ENCODE measurements at regions not wholly inside any gene's neighbourhood (a gene's known extent, or its start where the extent isn't known, plus 50 kb on each side); places are given as distances from the start of the nearest gene placed in this dataset.

DNA sequence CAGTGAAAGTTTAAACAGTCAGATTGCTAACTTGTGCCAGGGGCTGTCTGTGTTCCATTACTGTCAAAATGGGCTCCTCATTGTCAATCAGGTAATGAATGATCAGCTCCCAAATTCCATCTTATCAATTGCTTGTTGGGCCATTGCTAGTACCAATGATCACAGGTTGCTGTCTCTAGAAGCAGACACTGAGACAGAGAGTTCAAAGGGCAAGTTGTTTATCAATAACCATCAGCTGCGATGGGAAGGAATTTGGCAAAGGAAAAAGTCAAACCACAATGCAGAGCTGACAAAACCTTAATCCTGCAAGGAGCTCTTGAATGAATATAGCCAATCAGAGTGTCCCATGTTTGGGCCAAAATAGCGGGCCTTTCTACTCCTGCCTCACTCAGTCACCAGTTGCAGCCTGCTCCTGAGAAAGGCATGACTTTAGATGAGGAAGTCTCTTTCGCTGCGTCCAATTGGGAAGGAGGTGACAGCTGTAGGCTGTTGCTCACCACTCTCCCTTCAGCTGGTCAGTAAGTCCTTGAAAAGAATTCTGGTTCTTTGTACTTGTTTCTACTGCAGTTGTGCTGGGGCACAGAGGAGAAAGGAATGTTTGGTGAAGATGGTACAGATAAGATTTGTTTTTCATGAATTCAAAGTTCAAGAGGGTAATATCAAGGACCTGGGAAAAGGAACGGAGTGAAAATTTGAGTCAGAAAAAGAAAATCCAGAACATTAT is 179.2 kb upstream of the PDE3A start:
- DNase-seq (ENCODE audit: low read depth in 2 of 2), result no peak

DNA sequence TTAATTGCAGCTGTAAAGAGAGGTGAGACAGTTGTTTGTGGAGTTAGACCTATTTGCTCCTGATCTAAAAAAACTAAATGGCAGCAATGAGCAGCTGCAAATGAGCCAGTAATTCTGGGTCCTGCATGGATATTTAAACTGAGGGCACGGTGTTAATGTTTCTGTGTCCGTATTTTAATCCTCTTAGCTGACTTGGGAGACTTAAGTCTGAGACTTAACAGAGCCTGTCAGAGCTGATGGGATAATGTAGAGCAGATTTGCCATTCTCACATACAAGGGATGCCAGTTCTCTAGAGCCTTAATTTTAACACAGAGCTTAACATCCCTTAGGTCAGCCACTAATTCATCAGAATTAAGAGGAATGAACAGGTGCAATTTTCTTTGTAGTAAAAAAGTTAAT is 178.6 kb upstream of the PDE3A start:
- DNase-seq (ENCODE audit: low read depth in 2 of 2), result no peak

DNA sequence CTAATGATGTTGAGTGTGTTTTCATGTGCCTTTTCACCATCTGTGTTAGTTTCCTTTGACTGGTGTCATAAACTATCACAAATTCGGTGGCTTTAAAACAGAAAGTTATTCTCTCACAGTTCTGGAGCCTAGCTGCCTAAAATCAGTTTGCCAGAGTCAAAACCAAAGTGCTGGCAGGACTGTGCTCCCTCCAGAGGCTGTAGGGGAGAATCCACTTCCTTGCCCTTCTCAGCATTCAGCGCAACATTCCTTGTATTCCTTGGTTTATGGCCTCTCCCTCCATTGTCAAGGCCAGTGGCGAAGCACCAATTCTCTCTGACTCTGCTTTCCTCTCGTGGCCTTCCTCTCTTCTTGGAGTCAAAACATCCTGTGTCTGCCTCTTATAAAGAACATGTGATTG is 174.2 kb upstream of the PDE3A start:
- DNase-seq (ENCODE audit: low read depth in 2 of 2), result no peak

DNA sequence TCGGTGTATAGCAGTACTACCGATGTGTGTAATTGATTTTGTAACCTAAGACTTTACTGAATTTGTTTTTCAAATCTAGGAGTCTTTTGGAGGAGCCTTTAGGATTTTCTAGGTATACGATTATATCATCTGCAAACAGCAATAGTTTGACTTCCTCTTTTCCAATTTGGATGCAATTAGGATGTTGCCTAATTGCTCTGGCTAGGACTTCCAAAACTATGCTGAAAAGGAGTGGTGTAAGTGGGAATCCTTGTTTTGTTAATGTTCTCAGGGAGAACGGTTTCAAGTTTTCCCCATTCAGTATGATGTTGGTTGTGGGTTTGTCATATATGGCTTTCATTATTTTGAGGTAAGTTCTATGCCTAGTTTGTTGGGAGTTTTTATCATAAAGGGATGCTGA is 171.6 kb upstream of the PDE3A start:
- DNase-seq (ENCODE audit: low read depth in 2 of 2), result no peak

DNA sequence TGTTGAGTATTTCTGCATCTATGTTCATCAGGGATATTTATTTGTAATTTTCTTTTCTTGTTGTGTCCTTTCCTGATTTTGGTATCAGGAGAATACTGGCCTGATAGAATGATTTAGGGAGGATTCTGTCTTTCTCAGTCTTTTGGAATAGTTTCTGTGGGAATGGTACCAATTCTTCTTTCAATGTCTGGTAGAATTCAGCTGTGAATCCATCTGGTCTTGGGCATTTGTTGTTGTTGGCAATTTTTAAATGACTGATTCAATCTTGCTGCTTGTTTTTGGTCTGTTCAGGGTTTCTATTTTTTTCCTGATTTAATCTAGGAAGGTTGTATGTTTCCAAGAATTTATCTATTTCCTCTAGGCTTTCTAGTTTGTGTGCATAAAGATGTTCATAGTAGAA is 170.9 kb upstream of the PDE3A start:
- DNase-seq (ENCODE audit: low read depth in 2 of 2), result no peak

DNA sequence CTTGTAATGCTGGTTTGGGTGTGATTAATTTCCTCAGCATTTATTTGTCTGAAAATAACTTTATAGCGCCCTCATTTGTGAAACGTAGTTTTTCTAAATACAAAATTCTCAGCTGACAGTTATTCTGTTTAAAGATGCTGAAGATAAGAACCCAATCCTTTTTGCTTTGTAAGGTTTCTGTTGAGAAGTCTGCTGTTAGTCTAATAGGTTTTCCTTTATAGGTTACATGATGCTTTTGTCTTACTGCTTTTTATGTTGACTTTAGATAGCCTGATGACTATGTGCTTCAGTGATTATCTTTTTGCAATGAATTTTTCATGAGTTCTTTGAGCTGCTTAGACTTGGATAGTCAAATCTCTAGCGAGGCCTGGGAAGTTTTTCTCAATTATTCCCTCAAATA is 168.6 kb upstream of the PDE3A start:
- DNase-seq (ENCODE audit: low read depth in 2 of 2), result no peak

DNA sequence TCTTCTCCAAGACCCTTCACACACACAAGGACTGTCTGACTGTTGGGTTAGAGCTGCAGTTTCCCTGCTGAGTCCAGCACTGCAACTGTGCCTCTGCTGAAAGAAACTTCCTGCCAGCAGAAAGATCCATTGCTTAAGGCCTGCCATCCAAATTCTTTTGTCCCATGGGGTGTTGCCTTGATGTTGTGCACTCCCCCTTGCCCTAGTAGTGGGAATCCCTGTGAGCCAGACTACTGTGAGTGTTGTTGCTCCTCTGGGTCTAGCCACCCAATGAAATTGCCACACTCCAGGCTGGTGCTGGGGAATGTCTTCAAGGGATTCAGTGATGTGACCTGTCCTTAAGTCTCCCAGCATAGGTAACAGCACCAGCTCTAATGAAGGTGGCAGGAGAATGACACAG is 166.6 kb upstream of the PDE3A start:
- DNase-seq (ENCODE audit: low read depth in 2 of 2), result no peak

DNA sequence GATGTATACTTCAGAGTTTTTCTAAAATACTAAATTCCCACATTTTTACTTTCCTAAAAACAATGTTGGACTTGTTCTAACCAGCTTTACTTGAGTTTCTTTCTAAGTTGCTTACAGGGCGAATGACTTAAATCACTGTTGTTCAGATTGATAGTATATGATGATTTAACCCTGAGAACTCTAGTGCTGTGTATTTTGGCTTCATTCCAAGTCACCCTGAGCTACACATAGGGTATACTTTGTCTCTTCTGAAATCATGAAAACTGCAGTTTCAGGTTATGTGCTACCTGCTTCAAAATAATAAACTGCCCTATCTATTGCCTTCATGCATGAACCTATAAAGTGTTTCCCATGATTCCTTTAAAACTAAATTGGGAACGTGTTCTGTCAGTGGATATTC is 162.5 kb upstream of the PDE3A start:
- DNase-seq (ENCODE audit: low read depth in 2 of 2), result no peak

DNA sequence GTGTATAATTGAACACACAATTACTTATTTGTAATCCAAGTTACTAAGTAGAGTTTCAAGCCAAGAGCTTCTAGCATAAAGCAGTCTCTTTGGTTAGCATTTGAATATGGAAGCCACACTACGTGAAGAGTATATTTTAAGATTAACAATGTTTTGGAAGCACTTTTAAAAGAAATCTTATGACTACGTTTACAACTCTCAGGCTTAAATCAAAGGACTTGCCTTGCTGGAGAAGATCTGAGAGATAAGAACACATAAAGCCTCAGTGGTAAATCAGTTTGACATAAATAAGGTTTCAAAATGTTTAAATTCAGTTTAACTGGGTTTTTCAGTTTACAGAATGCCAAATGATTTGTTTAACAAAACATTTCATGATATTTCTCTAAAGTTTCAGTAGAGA is 161.9 kb upstream of the PDE3A start:
- DNase-seq (ENCODE audit: low read depth in 2 of 2), result no peak

DNA sequence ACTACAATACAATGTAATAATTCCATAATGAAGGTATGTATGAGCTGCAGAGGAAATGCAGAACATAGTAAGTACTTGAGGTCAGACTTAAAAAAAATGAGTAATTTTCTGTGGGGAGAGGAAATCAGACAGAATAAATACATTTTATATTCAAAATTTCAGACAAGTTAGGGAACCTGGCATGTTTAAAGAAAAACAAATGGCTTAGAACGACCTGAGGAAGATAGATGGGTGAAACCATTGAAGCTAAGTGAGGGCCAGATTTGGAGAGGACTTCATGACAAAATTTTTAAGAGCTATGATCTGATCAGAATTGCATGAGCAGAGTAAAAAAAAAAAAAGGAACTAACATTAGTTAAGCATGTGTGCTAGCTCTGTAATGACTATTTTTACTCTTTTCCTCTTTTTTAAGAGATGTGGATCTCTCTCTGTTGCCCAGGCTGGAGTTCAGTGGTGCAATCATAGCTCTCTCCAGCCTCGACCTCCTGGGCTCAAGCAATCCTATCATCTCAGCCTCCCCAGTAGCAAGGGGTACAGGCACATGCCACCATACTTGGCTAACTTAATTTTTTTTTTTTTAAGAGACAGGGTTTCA is 157.6 kb upstream of the PDE3A start:
- DNase-seq (ENCODE audit: low read depth in 2 of 2), result no peak

DNA sequence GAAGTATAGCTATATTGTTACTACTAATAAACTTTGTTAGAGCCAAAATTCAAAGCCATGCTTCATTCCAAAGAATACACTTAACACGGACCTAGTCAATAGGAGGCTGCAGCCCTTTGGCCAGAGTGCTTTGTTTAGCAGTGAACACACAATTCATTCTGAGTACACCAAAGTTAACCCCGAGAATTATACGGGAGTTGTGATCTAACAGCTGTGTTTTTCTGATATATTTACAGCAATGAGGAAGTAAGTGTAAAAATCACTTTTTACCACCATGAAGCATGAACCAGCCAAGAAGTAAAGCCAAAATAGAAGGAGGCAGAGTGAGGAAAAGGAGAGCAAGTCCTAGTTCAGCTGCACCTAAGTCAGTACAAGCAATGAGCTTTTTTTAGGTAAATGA is 156.8 kb upstream of the PDE3A start:
- no peak for DNase-seq (ENCODE audit: low read depth in 2 of 2)

DNA sequence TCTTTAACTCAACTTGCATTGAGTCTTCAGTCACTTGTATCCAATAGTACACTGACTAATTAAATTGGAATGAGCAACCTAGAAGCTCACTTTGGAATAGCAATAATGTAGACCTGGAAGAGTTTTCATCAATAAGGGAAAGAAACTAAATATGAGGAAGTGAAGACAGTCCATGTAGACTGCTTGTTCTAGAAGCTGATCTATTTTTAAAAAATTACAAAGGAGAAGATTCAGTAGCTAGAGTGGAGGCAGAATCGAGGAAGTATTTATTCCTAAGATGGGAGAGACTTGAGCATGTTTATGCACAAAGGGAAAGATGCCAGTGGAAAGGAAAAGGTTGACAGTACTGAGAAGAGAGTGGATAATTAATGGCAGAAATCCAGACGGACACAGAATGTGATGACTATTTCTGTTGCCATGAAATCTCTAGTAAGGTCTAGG is 156.3 kb upstream of the PDE3A start:
- no peak for DNase-seq (ENCODE audit: low read depth in 2 of 2)

DNA sequence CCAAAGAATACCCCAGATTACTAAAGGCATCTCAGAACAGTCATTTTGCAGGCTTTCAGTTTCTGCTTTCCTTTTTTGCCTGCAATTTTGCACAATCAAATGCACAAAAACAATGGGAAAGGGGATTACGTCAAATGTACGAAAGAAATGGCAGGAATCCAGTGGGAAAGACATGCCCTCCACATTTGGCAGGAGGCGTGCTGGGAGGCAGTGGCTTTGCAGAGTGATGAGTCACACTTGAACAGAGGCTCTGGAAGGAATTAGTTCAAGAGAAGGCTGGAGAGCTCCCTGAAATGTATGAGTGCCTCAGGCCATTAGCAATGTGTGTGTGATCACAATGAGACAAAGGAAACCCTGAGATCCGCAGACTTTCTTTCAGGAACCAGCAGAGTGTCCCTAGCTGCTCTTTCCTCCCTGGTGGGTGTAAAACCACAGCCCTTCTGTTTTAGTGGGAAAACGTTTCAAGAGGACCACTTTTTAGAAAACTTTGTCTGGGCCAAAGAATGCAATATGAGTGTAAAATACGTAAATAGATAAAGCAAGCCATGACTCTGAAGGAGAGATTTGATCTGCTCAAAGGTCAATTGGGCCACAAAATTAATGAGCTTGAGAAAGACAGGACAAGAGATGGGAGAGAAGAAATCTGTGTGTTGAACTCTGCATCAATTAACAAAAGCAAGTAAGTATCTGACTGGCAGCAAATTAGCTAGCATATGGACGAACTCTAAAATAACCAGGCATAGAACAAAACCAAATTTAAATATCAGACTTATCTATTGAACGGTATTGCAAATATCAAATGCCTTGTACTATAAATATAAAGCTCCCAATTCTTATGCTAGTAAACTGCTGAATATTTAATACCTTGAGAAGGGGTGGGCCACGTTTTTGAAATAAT is 155.4 kb upstream of the PDE3A start:
- DNase-seq (ENCODE audit: low read depth in 2 of 2), result no peak

DNA sequence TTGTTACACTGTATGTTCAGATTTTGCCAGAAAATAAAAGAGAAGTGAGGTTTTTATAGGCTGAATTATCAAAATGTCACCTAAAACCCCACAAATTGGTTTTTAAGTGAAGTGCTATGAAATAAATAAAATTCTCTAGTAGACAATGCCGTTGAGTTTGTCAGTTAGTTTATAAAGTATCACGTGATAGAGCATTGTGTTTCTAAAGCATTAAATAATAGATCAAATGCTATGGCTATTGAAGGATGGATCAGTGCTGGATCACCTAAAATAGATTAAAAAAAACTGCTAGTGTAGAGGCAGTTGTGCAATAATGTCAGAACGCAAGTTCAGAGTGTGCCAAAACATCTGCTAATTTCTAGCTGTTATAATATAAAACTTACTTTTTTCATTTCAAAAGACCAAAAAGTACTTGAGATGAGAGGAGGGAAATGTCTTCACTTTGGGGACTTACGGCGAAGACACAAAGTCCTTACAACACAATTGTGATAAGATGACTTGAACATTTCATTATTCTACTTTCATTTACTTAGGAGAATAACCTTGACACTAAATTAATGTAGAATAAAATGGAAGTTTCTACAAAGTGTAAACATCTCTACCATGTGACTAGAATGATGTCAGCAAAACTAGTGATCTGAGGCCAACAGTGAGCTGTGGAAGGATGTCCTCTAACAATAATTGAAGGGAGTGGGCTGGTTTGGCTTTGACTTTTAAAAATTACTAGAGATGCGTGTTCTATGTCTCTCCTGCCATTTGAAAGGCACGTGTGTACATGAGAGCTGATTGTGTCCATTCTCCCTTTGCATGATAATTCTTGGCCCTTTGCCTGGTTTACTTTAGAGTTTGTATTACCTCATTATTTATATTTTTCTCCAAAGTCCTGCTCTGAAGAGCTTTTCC is 154.4 kb upstream of the PDE3A start:
- no peak for DNase-seq (ENCODE audit: low read depth in 2 of 2)

DNA sequence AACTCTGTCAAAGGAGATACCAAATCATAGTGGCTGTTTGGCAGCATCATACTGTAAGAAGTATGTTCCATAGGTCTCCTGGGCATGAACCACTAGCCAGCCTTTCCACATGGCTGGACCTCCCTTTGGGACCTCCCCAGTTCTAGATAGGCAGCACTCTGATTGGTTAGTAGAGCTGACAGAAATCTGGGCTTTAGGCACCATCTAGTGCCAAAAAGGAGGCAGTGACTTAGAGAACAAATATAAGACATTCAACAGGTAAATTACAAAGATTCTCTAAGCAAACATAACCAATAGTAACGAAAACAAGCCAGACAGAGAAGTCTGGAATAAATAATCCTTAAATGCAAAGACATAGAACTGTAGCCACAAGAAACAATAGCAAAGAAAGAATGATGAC is 148.0 kb upstream of the PDE3A start:
- no peak for DNase-seq (ENCODE audit: low read depth in 2 of 2)

DNA sequence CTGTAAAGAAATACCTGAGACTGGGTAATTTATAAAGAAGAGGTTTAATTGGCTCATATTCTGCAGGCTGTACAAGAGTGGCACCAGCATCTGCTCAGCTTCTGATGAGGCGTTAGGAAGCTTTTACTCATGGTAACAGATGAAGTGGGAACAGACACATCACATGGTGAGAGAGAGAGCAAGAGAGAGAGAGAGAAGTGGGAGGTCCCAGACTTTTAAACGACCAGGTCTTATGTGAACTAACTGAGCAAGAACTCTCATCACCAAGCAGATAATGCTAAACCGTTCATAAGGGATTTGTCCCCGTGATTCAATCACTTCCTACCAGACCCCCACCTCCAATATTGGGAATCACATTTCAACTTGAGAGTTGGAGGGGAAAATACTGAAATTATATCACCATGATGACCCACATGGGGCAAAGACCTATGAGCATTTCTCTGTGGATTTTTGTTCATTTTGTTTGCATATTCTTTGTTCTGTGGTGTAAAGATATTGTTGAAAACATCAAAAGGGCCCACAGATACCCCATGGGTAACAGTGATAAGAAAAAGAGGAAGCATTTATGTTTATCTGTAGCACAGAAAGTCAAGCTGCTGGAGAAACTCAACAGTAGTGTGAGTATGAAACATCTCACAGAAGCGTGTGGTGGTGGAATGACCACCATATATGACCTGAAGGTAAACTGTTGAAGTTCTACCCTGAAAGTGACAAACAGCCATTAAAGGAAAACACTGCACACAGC is 135.2 kb upstream of the PDE3A start:
- no peak for DNase-seq (ENCODE audit: low read depth in 2 of 2)

DNA sequence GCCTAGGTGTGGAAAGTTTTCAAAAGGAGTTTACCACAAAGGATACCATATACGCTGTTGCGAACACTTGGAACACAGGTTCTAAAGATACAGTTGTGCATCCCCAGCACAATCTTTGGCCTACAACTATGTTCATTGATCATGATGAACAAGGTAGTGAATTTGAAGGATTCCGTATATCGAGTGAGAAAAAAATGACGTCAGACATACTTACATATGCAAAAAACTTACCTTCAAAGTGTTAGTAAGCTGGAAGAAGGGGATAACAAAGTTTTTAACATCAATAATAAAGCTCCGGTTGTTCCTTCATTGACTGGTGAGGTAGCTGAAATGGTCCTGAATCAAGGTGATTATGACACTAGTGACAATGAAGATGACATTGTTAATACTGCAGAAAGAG is 133.9 kb upstream of the PDE3A start:
- no peak for DNase-seq (ENCODE audit: low read depth in 2 of 2)

DNA sequence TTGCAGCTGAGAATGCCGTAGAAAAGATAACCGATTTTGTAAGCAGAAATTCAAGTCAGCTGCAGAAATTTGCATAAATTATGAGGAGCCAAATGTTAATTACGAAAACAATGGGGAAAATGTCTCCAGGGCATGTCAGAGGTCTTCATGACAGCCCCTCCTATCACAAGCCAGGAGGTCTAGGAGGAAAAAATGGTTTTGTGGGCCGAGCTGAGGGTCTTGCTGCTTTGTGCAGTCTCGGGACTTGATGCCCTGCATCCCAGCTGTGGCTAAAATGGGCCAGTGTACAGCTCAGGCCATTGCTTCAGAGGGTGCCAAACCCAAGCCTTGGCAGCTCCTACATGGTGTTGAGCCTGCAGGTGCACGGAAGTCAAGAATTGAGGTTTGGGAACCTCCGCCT is 131.2 kb upstream of the PDE3A start:
- no peak for DNase-seq (ENCODE audit: low read depth in 2 of 2)

DNA sequence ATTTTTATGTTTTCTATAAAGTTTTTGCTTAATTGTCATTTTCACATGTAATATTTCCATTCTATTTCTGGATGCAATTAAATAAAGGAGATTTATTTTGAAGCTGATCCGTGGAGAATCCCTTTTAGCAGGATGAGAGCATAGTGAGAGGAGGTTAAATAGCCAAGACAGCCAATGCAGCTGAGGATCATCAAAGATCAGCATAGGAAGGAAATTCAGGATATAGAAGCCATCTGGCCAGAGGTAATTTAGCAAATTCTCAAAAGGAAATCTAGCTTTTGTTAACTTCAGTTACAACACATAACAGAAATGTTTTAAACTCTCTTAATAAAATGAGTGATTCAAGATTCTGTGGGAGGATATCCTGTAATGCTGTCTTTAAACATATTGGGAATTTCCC is 122.8 kb upstream of the PDE3A start:
- DNase-seq (ENCODE audit: low read depth in 2 of 2), result no peak

DNA sequence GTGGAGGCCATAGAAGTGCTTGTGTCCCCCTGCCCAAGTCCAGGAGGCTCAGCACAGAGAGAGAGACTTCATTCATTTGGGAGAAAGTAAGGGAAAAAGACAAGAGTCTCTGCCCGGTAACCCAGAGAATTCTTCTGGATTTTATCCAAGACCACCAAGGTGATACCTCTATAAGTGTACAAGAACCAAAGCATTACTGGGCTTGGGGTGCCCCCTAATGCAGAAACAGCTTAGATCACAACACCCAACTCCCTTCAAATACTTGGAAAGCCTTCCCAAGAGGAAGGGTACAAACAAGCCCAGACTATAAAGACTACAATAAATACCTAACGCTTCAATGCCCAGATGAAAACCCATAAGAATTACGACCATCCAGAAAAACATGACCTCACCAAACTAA is 119.7 kb upstream of the PDE3A start:
- DNase-seq (ENCODE audit: low read depth in 2 of 2), result no peak

DNA sequence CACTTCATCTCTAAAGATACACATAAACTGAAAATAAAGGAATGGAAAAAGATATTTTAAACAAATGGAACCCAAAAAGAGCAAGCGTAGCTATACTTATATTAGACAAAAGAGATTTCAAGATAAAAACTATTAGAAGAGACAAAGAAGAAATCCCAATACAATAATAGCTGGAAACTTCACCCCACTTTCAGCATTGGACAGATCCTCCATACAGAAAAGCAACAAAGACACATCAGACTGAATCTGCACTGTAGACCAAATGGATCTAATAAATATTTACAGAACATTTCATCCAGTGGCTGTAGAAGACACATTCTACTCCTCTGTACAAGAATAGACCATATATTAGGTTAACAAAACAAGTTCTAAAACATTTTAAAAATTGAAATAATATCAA is 117.6 kb upstream of the PDE3A start:
- DNase-seq (ENCODE audit: low read depth in 2 of 2), result no peak

Measured in stimulated activated CD4-positive, alpha-beta T cell treated with anti-CD3 and anti-CD28 coated beads, Interleukin-12 subunit alpha, Interleukin-12 subunit beta, amount 100 ng/mL, for 24 hours (primary cell).